WTC11 (cell line): ENCODE measurements at regions not wholly inside any gene's neighbourhood (a gene's known extent, or its start where the extent isn't known, plus 50 kb on each side); places are given as distances from the start of the nearest gene placed in this dataset.

ENCODE experiments used
- CREB1 ChIP-seq: sonication (generic); formaldehyde crosslinking; IDR thresholded peaks from 2 replicates; pipeline ENCODE4 v1.8.0; 2023; ENCODE audit warnings: mild to moderate bottlenecking, missing genetic modification reagents
- CTCF ChIP-seq: fragments of 200-600 bp; IDR thresholded peaks from 2 replicates; pipeline ENCODE4 v1.8.0; 2022; ENCODE audit warnings: antibody characterized with exemption
- FOXJ3 ChIP-seq: sonication (generic); formaldehyde crosslinking; IDR thresholded peaks from 2 replicates; pipeline ENCODE4 v1.9.0; 2021; ENCODE audit warnings: missing genetic modification reagents, mild to moderate bottlenecking, borderline replicate concordance
- NR3C1 ChIP-seq: sonication (generic); formaldehyde crosslinking; conservative IDR thresholded peaks from 2 replicates; pipeline ENCODE4 v1.8.1; 2023; ENCODE audit warnings: low read depth, mild to moderate bottlenecking, missing genetic modification reagents
- TCF7 ChIP-seq: sonication (generic); formaldehyde crosslinking; IDR thresholded peaks from 2 replicates; pipeline ENCODE4 v1.8.0; 2022; ENCODE audit warnings: mild to moderate bottlenecking, low read depth, missing genetic modification reagents, moderate library complexity
- TEAD4 ChIP-seq: sonication (generic); formaldehyde crosslinking; IDR thresholded peaks from 2 replicates; pipeline ENCODE4 v1.8.0; 2022; ENCODE audit warnings: mild to moderate bottlenecking, missing genetic modification reagents
- TF ChIP-seq, protein P1 (sequence below): sonication (generic); formaldehyde crosslinking; conservative IDR thresholded peaks from 2 replicates; pipeline ENCODE4 v1.8.1; 2022; ENCODE audit warnings: mild to moderate bottlenecking, missing genetic modification reagents
- TF ChIP-seq, protein P2 (sequence below): sonication (generic); formaldehyde crosslinking; IDR thresholded peaks from 2 replicates; pipeline ENCODE4 v1.8.1; 2023; ENCODE audit warnings: mild to moderate bottlenecking, missing genetic modification reagents

DNA sequence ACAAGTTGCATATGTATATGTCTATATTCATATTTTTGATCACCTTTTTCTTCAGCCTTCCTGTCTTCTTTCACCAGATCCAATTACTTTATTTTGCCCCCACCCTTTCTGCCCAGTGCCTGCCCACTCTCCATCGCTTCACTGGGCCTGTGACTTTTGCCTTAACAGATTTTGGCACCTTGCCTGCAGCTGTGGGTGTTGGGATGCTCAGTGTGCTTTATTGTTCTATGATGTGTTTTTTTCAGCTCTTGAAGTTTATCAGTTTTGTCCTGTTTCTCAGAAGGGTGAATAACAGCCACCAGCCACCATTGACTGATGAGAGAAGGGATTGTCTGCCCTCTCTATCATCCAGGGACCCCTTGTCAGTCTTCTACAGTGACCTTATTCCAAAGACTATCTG, 77.2 kb upstream of the GALNT7 start:
- no peak for TF ChIP-seq FOXJ3 (CRISPR knock-in tag)
- TF ChIP-seq TEAD4 (CRISPR knock-in tag): no peak
- no peak for TF ChIP-seq TCF7 (CRISPR knock-in tag)
- TF ChIP-seq CTCF: no peak
- TF ChIP-seq, protein P1, sequence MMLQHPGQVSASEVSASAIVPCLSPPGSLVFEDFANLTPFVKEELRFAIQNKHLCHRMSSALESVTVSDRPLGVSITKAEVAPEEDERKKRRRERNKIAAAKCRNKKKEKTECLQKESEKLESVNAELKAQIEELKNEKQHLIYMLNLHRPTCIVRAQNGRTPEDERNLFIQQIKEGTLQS: no peak
- TF ChIP-seq NR3C1: no peak
- TF ChIP-seq, protein P2, sequence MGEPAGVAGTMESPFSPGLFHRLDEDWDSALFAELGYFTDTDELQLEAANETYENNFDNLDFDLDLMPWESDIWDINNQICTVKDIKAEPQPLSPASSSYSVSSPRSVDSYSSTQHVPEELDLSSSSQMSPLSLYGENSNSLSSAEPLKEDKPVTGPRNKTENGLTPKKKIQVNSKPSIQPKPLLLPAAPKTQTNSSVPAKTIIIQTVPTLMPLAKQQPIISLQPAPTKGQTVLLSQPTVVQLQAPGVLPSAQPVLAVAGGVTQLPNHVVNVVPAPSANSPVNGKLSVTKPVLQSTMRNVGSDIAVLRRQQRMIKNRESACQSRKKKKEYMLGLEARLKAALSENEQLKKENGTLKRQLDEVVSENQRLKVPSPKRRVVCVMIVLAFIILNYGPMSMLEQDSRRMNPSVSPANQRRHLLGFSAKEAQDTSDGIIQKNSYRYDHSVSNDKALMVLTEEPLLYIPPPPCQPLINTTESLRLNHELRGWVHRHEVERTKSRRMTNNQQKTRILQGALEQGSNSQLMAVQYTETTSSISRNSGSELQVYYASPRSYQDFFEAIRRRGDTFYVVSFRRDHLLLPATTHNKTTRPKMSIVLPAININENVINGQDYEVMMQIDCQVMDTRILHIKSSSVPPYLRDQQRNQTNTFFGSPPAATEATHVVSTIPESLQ (CRISPR knock-in tag): no peak
- TF ChIP-seq CREB1 (CRISPR knock-in tag): no peak
